ENCODE measurements at regions not wholly inside any gene's neighbourhood (a gene's known extent, or its start where the extent isn't known, plus 50 kb on each side); places are given as distances from the start of the nearest gene placed in this dataset.
"Not testable (repeated sequence)": the region's sequence is repeated elsewhere in the genome, so short reads cannot be mapped to it uniquely, and the experiment has no call there.

DNA sequence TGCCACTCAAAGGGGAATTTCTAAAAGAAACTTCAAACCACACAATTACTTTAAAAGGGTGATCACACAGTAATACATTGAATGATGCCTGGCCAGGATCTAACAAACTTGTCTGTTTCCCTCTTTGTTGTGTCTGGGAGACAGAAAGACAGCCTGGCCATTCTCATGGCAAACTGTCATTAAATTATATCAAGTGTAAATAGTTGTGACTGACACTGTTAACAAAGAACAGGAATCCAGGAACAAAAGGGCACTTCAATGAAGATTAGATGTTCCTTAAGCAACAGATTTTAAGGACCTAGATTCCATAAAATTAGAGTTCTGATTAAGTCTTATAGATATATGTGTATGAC lies 383.6 kb downstream of the KCNJ2 start:
- Mint-ChIP-seq H3K4me1 (no peaks in the 10 kb centered on the region), H3K27me3 (no peaks in the 10 kb centered on the region), H3K27ac (no peak overlapping the region), H3K36me3 (no peaks in the 10 kb centered on the region), H3K4me3 (no peak overlapping the region), H3K9me3 (no peaks in the 10 kb centered on the region)

DNA sequence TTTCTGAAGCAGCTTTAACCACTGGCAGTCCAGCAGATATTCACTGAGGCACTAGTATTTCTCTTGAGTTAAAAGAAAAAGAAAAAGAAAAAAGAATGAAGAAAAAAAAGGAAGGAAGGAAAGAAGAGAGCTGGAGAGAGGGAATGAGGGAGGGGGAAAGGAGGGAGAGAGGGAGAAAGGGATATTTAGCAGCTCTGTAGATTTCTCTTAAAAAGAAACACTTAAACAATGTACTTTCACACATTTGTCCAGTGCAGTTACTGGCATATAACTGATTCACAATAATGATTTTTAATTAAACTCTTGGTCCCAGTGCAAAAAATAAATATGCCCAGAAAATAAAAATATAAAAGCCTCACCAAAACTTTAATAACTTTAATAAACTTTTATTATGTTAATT lies 386.4 kb downstream of the KCNJ2 start:
- H3K4me1 Mint-ChIP-seq, result no peaks in the 10 kb centered on the region
- H3K27ac Mint-ChIP-seq, result no peak overlapping the region
- no peaks in the 10 kb centered on the region for H3K9me3 Mint-ChIP-seq
- H3K4me3 Mint-ChIP-seq, result no peak overlapping the region
- H3K36me3 Mint-ChIP-seq, result no peaks in the 10 kb centered on the region
- H3K27me3 Mint-ChIP-seq, result no peaks in the 10 kb centered on the region

- Mint-ChIP-seq H3K4me1 (no peaks in the 10 kb centered on the region), H3K9me3 (no peaks in the 10 kb centered on the region), H3K36me3 (no peaks in the 10 kb centered on the region), H3K4me3 (no peak overlapping the region), H3K27me3 (no peaks in the 10 kb centered on the region), H3K27ac (no peak overlapping the region)
These were observed 389.5 kb downstream of the KCNJ2 start for GRCh38 chr17:70558821-70559220.

DNA sequence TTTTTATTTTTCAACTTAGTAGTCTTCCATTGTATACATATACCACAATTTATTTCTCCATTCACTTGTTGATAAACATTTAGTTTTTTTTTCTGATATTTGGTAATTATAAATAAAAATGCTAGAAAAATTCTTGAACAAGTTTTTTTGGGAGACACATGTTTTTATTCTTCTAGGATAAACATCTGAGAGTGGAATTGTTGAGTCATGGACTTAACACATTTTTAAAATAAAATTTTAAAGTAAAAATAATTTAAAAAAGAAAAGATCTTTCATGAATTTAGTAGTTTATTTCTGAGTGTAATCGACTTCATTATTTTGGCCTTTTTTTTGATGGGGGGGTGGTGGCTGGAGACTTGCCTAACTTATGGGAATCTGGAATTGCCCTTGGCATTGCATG lies 391.1 kb downstream of the KCNJ2 start:
- no peaks in the 10 kb centered on the region for H3K27me3 Mint-ChIP-seq
- H3K36me3 Mint-ChIP-seq, result no peaks in the 10 kb centered on the region
- H3K4me3 Mint-ChIP-seq, result no peak overlapping the region
- H3K4me1 Mint-ChIP-seq, result no peaks in the 10 kb centered on the region
- no peaks in the 10 kb centered on the region for H3K9me3 Mint-ChIP-seq
- no peak overlapping the region for H3K27ac Mint-ChIP-seq

- Mint-ChIP-seq H3K27me3 (no peaks in the 10 kb centered on the region), H3K4me1 (no peaks in the 10 kb centered on the region), H3K36me3 (no peaks in the 10 kb centered on the region), H3K4me3 (no peak overlapping the region), H3K27ac (no peak overlapping the region), H3K9me3 (peaks cover 0 to 2% (median 0%) of the 10 kb centered on the region in 3 donors)
These were observed 392.8 kb downstream of the KCNJ2 start for GRCh38 chr17:70562137-70562536.

DNA sequence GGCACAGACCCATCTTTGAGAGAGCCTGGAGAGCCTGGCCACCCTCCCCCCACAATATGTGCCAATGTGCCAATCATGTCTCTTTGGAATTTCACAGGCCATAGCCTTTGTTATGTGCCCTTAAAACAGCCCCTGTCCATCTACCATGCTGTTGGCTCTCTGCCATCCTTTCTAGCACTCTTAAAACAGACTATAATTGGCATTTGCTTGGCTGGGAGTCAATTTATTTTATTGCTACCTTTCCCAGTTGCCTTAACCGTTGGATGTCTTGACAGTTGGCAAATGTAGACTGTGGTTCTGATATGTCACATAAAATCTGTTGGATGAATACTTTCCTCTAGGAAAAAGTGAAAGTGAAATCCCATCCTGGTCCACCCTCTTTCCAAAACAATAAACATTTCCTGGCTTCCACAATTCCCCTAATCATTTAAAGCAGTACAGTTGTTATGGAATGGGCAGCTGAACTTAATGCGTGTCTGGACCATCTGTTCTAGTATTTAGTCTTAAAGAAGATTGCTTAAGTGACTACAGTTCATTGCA lies 394.0 kb downstream of the KCNJ2 start:
- H3K4me3 Mint-ChIP-seq, result no peak overlapping the region
- no peaks in the 10 kb centered on the region for H3K4me1 Mint-ChIP-seq
- H3K27ac Mint-ChIP-seq, result no peak overlapping the region
- peaks cover 0 to 2% (median 0%) of the 10 kb centered on the region in 3 donors for H3K9me3 Mint-ChIP-seq
- no peaks in the 10 kb centered on the region for H3K27me3 Mint-ChIP-seq
- H3K36me3 Mint-ChIP-seq, result no peaks in the 10 kb centered on the region

GRCh38 chr17:70564006-70564620 lies 394.8 kb downstream of the KCNJ2 start:
- H3K4me3 Mint-ChIP-seq, result no peak overlapping the region
- H3K27me3 Mint-ChIP-seq, result no peaks in the 10 kb centered on the region
- H3K4me1 Mint-ChIP-seq, result no peaks in the 10 kb centered on the region
- peaks cover 0 to 2% (median 0%) of the 10 kb centered on the region in 3 donors for H3K9me3 Mint-ChIP-seq
- H3K27ac Mint-ChIP-seq, result no peak overlapping the region
- H3K36me3 Mint-ChIP-seq, result no peaks in the 10 kb centered on the region

DNA sequence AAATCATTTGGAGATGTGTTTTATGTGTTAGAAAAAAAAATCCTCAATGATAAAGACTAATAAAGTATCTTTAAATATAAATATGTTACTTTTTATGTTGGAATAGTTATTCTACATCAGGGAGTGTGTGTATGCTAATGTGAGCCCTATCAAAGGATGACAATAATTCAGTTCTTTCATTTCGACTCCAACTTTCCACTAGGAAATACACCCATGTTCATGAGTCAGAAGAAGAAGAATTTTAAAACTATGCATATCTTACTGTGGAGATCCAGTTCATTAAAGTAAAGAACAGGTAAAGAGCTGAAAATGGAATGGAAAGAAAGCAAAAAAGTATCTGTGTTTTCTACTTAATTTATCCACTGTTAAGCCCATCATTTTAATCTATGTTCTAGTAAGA lies 399.8 kb downstream of the KCNJ2 start:
- Mint-ChIP-seq H3K4me1 (no peaks in the 10 kb centered on the region), H3K9me3 (peaks cover 0 to 2% (median 1%) of the 10 kb centered on the region in 3 donors), H3K27me3 (peaks cover under 1% of the 10 kb centered on the region), H3K36me3 (no peaks in the 10 kb centered on the region), H3K27ac (no peak overlapping the region), H3K4me3 (no peak overlapping the region)

GRCh38 chr17:70577456-70577855 lies 408.1 kb downstream of the KCNJ2 start:
- no peaks in the 10 kb centered on the region for H3K4me1 Mint-ChIP-seq
- peaks cover 1% of the 10 kb centered on the region for H3K27me3 Mint-ChIP-seq
- H3K4me3 Mint-ChIP-seq, result no peak overlapping the region
- no peak overlapping the region for H3K27ac Mint-ChIP-seq
- H3K36me3 Mint-ChIP-seq, result no peaks in the 10 kb centered on the region
- peaks cover 0 to 4% (median 1%) of the 10 kb centered on the region in 3 donors for H3K9me3 Mint-ChIP-seq

GRCh38 chr17:70581459-70581858 lies 412.1 kb downstream of the KCNJ2 start:
- H3K4me1 Mint-ChIP-seq, result no peaks in the 10 kb centered on the region
- no peaks in the 10 kb centered on the region for H3K27me3 Mint-ChIP-seq
- H3K36me3 Mint-ChIP-seq, result no peaks in the 10 kb centered on the region
- peaks cover 0 to 9% (median 5%) of the 10 kb centered on the region in 3 donors for H3K9me3 Mint-ChIP-seq
- H3K4me3 Mint-ChIP-seq, result no peak overlapping the region
- H3K27ac Mint-ChIP-seq, result no peak overlapping the region

DNA sequence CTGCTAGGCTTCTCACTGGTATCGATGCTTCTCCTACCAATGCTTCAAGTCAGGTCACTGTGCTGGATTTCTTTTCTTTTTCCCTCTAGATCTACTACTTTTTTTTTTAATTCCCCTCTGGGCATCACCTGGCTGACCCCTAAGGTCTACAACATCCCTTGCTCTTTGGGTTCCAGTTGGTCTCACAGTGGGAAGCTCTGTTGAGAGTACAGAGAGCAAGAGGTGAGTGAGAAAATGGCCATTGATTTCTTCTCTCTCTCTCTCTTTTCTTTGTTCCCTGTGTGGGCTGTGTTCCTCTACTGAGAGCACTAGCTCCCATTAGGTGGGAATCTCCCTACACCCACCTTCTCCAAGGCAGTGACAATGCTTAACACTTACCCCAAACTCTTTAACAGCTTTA lies 413.4 kb downstream of the KCNJ2 start:
- Mint-ChIP-seq H3K27ac (peak overlapping the region in 1 of 3 donors; percentile 20), H3K36me3 (no peaks in the 10 kb centered on the region), H3K4me1 (no peaks in the 10 kb centered on the region), H3K9me3 (peaks cover 0 to 9% (median 3%) of the 10 kb centered on the region in 3 donors), H3K4me3 (no peak overlapping the region), H3K27me3 (no peaks in the 10 kb centered on the region)

DNA sequence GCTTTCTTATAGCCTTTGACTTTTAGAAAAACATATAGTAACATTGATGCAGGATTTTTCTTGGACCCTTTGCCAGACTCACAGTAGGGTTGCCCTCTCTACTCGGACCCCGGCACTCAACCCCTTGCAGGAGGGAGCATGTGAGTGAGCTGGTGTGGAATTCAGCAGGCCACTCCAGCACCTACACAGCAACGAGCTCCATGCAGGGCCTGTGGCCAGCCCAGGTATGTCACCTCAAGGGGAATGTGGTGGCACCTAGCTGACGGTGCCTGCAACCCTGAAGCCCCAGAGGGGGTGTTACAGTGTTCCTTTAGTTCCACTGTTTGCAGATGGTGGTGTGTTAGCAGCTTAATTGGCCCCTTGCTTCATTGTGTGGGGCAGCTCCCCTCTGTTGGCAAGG lies 414.9 kb downstream of the KCNJ2 start:
- Mint-ChIP-seq H3K36me3 (no peaks in the 10 kb centered on the region), H3K9me3 (peaks cover 0 to 8% (median 3%) of the 10 kb centered on the region in 3 donors), H3K4me3 (no peak overlapping the region), H3K27ac (peak overlapping the region in 1 of 3 donors; percentile 43), H3K27me3 (no peaks in the 10 kb centered on the region), H3K4me1 (no peaks in the 10 kb centered on the region)

DNA sequence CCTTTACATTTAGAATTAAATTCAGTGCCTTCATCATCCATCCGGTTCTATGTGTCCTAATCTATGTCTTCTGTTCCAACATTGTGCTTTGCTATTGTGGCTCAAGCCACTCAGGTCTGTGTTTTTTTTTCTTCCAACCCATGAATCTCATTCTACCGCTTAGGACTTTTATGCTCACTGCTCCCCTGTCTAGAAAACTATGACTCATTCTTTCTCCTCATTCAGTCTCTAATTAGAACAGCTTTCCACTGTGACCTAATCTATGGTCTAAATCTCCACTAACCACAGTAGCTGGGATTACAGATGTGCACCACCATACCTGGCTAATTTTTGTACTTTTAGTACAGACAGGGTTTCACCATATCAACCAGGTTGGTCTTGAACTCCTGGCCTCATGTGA lies 418.7 kb downstream of the KCNJ2 start:
- Mint-ChIP-seq H3K27ac (no peak overlapping the region), H3K4me3 (no peak overlapping the region), H3K36me3 (no peaks in the 10 kb centered on the region), H3K4me1 (no peaks in the 10 kb centered on the region), H3K9me3 (peaks cover 0 to 4% (median 1%) of the 10 kb centered on the region in 3 donors), H3K27me3 (no peaks in the 10 kb centered on the region)

DNA sequence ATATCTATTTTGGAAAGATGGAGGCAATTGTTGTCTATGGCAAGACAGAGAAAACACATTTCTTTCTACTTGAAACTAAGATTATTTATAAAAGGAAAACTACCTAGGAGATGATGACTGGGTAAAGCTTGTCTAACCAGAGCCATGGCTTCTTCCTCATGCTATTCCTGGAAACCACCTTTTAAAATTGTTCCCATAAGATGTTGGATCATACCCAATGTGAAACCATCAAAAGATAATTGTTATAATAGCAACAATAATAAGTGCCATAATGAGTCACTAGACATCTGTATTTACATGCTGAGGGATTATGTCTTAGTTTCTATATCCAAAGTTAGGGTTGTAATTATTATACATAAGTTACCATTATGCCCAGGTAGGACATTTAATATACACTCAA lies 428.4 kb downstream of the KCNJ2 start:
- no peak overlapping the region for H3K4me3 Mint-ChIP-seq
- no peaks in the 10 kb centered on the region for H3K9me3 Mint-ChIP-seq
- H3K4me1 Mint-ChIP-seq, result no peaks in the 10 kb centered on the region
- no peaks in the 10 kb centered on the region for H3K36me3 Mint-ChIP-seq
- H3K27ac Mint-ChIP-seq, result no peak overlapping the region
- no peaks in the 10 kb centered on the region for H3K27me3 Mint-ChIP-seq

GRCh38 chr17:70599198-70599597 lies 429.9 kb downstream of the KCNJ2 start:
- H3K27me3 Mint-ChIP-seq, result no peaks in the 10 kb centered on the region
- H3K36me3 Mint-ChIP-seq, result no peaks in the 10 kb centered on the region
- no peak overlapping the region for H3K4me3 Mint-ChIP-seq
- no peak overlapping the region for H3K27ac Mint-ChIP-seq
- H3K9me3 Mint-ChIP-seq, result no peaks in the 10 kb centered on the region
- no peaks in the 10 kb centered on the region for H3K4me1 Mint-ChIP-seq

DNA sequence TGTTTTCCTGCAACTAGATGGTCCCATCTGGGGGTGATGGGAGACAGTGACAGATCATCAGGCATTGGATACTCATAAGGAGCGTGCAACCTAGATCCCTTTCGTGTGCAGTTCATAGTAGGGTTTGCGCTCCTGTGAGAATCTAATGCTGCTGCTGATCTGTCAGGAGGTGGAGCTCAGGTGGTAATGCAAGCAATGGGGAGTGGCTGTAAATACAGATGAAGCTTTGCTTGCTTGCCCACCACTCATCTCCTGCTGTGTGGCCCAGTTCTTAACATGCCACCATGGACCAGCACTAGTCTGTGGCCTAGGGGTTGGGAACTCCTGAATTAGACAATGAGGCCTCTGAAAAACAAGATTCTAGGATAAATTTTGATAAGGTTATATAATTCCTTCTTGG lies 430.6 kb downstream of the KCNJ2 start:
- not testable (repeated sequence) for H3K27ac Mint-ChIP-seq, H3K36me3 Mint-ChIP-seq

More for the DNA sequence above, 430.6 kb downstream of the KCNJ2 start:
- H3K9me3 Mint-ChIP-seq, H3K27me3 Mint-ChIP-seq, H3K4me3 Mint-ChIP-seq, H3K4me1 Mint-ChIP-seq: not testable (repeated sequence)

All from IgD-negative memory B cell (primary cell).